Transverse colon (tissue), 4 donors: ENCODE measurements at regions not wholly inside any gene's neighbourhood (a gene's known extent, or its start where the extent isn't known, plus 50 kb on each side); places are given as distances from the start of the nearest gene placed in this dataset.

Experiments used
- DNase-seq: peaks from one replicate; pipeline ENCODE4 v3.0.0-alpha.2; 2019
- H3K27ac ChIP-seq, 4 donors: fragments of 200-600 bp; sonication (generic); 2 replicates each; pipeline ENCODE4 v1.5.1; 2016 to 2018; ENCODE audit warnings: inconsistent platforms in 4 of 4
- H3K27me3 ChIP-seq: fragments of 200-600 bp; sonication (generic); 2 replicates; pipeline ENCODE4 v1.5.1; 2017; ENCODE audit warnings: inconsistent platforms
- H3K36me3 ChIP-seq, 4 donors: fragments of 200-600 bp; sonication (generic); 2 replicates each; pipeline ENCODE4 v1.5.1; 2017 to 2019; ENCODE audit warnings: inconsistent platforms in 4 of 4
- H3K4me1 ChIP-seq, 4 donors: fragments of 200-600 bp; sonication (generic); 2 replicates each; pipeline ENCODE4 v1.5.1; 2017 to 2020; ENCODE audit warnings: inconsistent platforms in 4 of 4
- H3K4me3 ChIP-seq, 4 donors: fragments of 200-600 bp; sonication (generic); 1 replicate in 1 of 4; 2 replicates in 3 of 4; pipeline versions ENCODE4 v1.5.1 to v1.6.1; 2017 to 2019; ENCODE audit warnings: inconsistent platforms in 4 of 4
- H3K9me3 ChIP-seq, 2 donors: fragments of 200-600 bp; sonication (generic); 2 replicates each; pipeline ENCODE4 v1.5.1; 2017 to 2019; ENCODE audit warnings: inconsistent platforms in 2 of 2
- EP300 ChIP-seq: sonication (generic); formaldehyde crosslinking; IDR thresholded peaks from one replicate; pipeline ENCODE4 v1.6.1; 2017; ENCODE audit warnings: antibody characterized with exemption, low read depth
- POLR2A ChIP-seq: fragments of 450-650 bp; IDR thresholded peaks from one replicate; pipeline ENCODE4 v1.6.1; 2016; ENCODE audit warnings: antibody characterized with exemption, mild to moderate bottlenecking, moderate library complexity
- POLR2AphosphoS5 ChIP-seq, 3 donors: sonication (generic); formaldehyde crosslinking; IDR thresholded peaks; one replicate each; pipeline ENCODE4 v1.6.1; 2016; ENCODE audit warnings: antibody characterized with exemption in 3 of 3
- WGBS, 2 donors: methylation state at CpG; one replicate each; pipeline ENCODE4 v1.1.5; 2018; ENCODE audit warnings: low coverage in 1 of 2; 5-methylcytosine and 5-hydroxymethylcytosine counted together
- in situ Hi-C, 4 donors: fragments of 200-750 bp; cut with MboI; loops; one replicate each; pipeline versions ENCODE4 v1.15.0 to v1.15.1; 2017; ENCODE audit warnings: low sequenced_read_pairs in 3 of 4, low pct_ligation_motif_present in 1 of 4, low pct_unique_long_range_greater_than_20kb in 1 of 4
- intact Hi-C: fragments of 100-400 bp; cut with DNase I; formaldehyde crosslinking; loops from one replicate; pipeline ENCODE4 v1.15.1; 2023; ENCODE audit warnings: low total_unique reads
- TF ChIP-seq, protein P1 (sequence below), 5 experiments: fragments of 200-600 bp in 3 of 5; fragments of 450-650 bp in 2 of 5; sonication (generic) in 3 of 5; IDR thresholded peaks; 1 replicate in 2 of 5; 2 replicates in 3 of 5; pipeline ENCODE4 v1.5.1; 2016 to 2017; ENCODE audit warnings: antibody characterized with exemption in 5 of 5, inconsistent platforms in 3 of 5, mild to moderate bottlenecking in 2 of 5, moderate library complexity in 1 of 5

DNA sequence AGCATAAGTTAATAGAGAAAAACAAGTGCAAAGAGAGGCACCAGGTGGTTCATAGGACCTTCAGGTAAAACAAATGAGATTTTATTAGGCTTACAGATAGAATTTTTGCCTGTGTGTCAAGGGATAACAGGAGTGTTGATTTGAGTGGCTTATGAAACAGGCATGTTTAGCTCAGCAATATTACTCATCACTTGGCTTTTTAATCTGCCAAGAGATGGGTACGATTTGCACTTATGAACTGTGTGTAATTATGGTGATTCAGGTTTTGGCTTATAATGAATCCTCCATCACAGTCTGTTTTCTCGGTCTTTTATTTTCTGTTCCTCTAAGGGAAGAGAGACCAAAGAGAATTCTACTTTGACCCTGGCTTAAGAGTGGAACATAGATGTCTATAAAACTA lies 199.3 kb downstream of the DMRTA1 start:
- Histone ChIP-seq H3K36me3 (no peaks in the 10 kb centered on the region), H3K27ac (no peak overlapping the region), H3K4me1 (no peaks in the 10 kb centered on the region), H3K4me3 (no peak overlapping the region), H3K9me3 (no peaks in the 10 kb centered on the region), H3K27me3 (no peaks in the 10 kb centered on the region)
- WGBS, 2 donors: 63 to 75% methylated on average over 2 of the region's 2 CpGs
- DNase-seq: no peak
- in situ Hi-C loops: no loop called here
- intact Hi-C loops: no loop called here
- TF ChIP-seq, protein P1, sequence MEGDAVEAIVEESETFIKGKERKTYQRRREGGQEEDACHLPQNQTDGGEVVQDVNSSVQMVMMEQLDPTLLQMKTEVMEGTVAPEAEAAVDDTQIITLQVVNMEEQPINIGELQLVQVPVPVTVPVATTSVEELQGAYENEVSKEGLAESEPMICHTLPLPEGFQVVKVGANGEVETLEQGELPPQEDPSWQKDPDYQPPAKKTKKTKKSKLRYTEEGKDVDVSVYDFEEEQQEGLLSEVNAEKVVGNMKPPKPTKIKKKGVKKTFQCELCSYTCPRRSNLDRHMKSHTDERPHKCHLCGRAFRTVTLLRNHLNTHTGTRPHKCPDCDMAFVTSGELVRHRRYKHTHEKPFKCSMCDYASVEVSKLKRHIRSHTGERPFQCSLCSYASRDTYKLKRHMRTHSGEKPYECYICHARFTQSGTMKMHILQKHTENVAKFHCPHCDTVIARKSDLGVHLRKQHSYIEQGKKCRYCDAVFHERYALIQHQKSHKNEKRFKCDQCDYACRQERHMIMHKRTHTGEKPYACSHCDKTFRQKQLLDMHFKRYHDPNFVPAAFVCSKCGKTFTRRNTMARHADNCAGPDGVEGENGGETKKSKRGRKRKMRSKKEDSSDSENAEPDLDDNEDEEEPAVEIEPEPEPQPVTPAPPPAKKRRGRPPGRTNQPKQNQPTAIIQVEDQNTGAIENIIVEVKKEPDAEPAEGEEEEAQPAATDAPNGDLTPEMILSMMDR (IDR thresholded peaks at IDR 0.05): no peak
- TF ChIP-seq POLR2A (no peak), EP300 (no peak), POLR2AphosphoS5 (IDR thresholded peaks at IDR 0.05) (no peak)

DNA sequence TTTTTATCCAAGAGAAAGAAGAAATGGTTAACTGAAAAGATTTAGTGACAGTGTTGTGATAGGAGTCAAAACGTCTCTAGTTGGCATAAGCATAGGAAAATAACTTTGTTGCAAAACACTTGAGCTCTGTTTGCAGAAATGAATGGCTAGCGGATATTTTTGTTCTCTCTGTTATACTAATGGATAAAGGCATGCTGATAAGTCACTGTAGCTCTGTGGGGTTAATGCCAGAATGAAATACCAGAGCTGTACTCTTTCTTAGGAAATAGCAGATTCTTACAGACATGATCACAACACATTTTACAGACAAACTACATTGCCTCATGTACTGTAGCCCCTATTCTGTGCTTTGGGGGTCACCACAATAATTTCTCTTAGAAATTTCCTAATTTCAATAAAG lies 202.8 kb downstream of the DMRTA1 start:
- Histone ChIP-seq H3K9me3 (no peaks in the 10 kb centered on the region), H3K36me3 (no peaks in the 10 kb centered on the region), H3K27me3 (no peaks in the 10 kb centered on the region), H3K4me1 (no peaks in the 10 kb centered on the region), H3K27ac (no peak overlapping the region), H3K4me3 (no peak overlapping the region)
- DNase-seq: no peak
- in situ Hi-C loops (no loop called here), intact Hi-C loops (no loop called here)
- TF ChIP-seq, protein P1 (IDR thresholded peaks at IDR 0.05): no peak
- TF ChIP-seq POLR2A (no peak), POLR2AphosphoS5 (IDR thresholded peaks at IDR 0.05) (peak in 1 of 3 donors; percentile 23)
- WGBS, 2 donors: 41 to 43% methylated on average over 2 of the region's 2 CpGs

DNA sequence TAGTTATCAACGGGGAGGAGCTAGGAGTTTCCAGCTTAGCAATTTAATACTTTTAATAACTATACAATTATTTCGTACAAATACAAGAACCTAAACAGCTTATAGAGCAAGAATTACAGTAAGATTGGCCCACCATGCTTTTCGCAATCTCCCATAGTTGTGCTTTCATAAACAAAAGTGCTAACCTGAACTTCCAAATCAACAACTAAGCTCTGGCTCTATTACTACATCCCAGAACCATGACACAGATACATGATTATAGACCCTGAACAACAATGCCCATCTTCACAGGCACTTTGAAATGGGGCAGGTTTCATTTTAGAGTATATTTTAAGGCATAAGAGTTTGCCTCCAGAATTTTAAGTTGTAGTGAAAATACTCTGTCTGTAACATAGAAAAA lies 203.5 kb downstream of the DMRTA1 start:
- H3K9me3 ChIP-seq: no peaks in the 10 kb centered on the region
- no peak overlapping the region for H3K27ac ChIP-seq
- intact Hi-C loops (no loop called here), in situ Hi-C loops (no loop called here)
- H3K4me3 ChIP-seq: no peak overlapping the region
- no peak for DNase-seq
- H3K27me3 ChIP-seq: no peaks in the 10 kb centered on the region
- no peaks in the 10 kb centered on the region for H3K36me3 ChIP-seq
- H3K4me1 ChIP-seq: no peaks in the 10 kb centered on the region
- WGBS, 2 donors: 49 to 85% methylated on average over 3 of the region's 3 CpGs
- no peak for TF ChIP-seq EP300
- TF ChIP-seq, protein P1 (IDR thresholded peaks at IDR 0.05): no peak
- TF ChIP-seq POLR2AphosphoS5 (IDR thresholded peaks at IDR 0.05): no peak
- TF ChIP-seq POLR2A: no peak

DNA sequence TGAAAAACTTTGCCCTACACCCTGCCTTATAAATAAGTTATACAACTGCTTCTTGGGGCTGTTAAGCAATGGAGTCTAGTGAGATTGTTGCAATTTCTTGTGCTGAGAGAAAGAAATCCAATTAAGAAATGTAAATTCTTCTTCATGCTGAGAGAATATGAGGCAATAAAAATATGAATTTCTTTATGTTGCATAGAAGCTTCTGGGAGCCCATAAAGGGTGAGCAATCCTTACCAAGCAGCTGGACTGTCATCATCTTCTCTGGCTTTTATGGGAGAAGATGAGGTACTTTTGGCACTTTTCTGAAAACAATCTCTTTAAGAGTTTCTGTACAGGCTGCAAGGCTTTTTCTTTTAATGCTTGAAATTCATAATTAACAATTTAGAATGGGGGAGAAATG lies 204.3 kb downstream of the DMRTA1 start:
- H3K4me3 ChIP-seq: no peak overlapping the region
- in situ Hi-C loops: no loop called here
- intact Hi-C loops: no loop called here
- no peaks in the 10 kb centered on the region for H3K36me3 ChIP-seq
- TF ChIP-seq POLR2AphosphoS5 (IDR thresholded peaks at IDR 0.05) (no peak), EP300 (no peak), POLR2A (no peak)
- no peaks in the 10 kb centered on the region for H3K9me3 ChIP-seq
- no peaks in the 10 kb centered on the region for H3K4me1 ChIP-seq
- H3K27me3 ChIP-seq: no peaks in the 10 kb centered on the region
- DNase-seq: no peak
- H3K27ac ChIP-seq: no peak overlapping the region

DNA sequence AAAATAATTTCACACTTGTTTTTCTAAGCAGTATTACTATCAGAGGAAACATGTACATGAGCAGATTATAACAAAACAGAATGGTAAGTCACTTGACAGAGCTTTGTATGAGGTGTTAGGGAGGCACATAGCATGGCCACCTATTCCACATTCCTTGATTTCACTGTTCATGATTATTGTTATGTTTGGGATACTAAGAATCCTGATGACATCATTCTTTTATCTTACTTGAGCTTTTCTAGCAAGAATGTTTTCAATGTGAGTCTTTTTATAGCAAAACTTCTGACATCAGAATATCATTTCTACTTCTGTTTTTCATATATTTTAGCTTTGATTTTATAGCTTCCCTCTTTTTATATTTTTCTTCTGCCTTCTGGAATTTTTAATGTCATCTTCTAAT lies 208.2 kb downstream of the DMRTA1 start:
- Histone ChIP-seq H3K9me3 (no peaks in the 10 kb centered on the region), H3K27ac (no peak overlapping the region), H3K27me3 (no peaks in the 10 kb centered on the region), H3K4me3 (no peak overlapping the region), H3K4me1 (no peaks in the 10 kb centered on the region), H3K36me3 (no peaks in the 10 kb centered on the region)
- intact Hi-C loops (no loop called here), in situ Hi-C loops (no loop called here)
- no peak for DNase-seq
- TF ChIP-seq EP300 (no peak), POLR2A (no peak), POLR2AphosphoS5 (IDR thresholded peaks at IDR 0.05) (no peak)
- TF ChIP-seq, protein P1 (IDR thresholded peaks at IDR 0.05): no peak
